Middle frontal gyrus (tissue), 1 donor: ENCODE measurements at regions not wholly inside any gene's neighbourhood (a gene's known extent, or its start where the extent isn't known, plus 50 kb on each side); places are given as distances from the start of the nearest gene placed in this dataset.

Source experiments
- DNase-seq: peaks from one replicate; pipeline ENCODE4 v3.0.0-alpha.2; 2015; ENCODE audit warnings: low spot score; ENCODE audit errors: extremely low spot score

GRCh38 chr13:76378767-76379166, 507.4 kb downstream of the KCTD12 start:
- no peak for DNase-seq

- DNase-seq: no peak
These were observed 522.4 kb downstream of the KCTD12 start for GRCh38 chr13:76363682-76364289.

GRCh38 chr13:76361868-76362267, 524.3 kb downstream of the KCTD12 start:
- no peak for DNase-seq

GRCh38 chr13:76351541-76352229, 534.5 kb downstream of the KCTD12 start:
- DNase-seq: no peak

- no peak for DNase-seq
These were observed 535.8 kb downstream of the KCTD12 start for GRCh38 chr13:76350399-76350798.

- DNase-seq: no peak
These were observed 536.5 kb downstream of the KCTD12 start for GRCh38 chr13:76349700-76350099.

- no peak for DNase-seq
These were observed 546.6 kb downstream of the KCTD12 start for GRCh38 chr13:76339649-76340048.

- no peak for DNase-seq
These were observed 548.2 kb downstream of the KCTD12 start for GRCh38 chr13:76338003-76338402.

GRCh38 chr13:76336889-76337844, 549.0 kb downstream of the KCTD12 start:
- DNase-seq: no peak

- no peak for DNase-seq
These were observed 550.7 kb downstream of the KCTD12 start for GRCh38 chr13:76335463-76335862.

- no peak for DNase-seq
These were observed 554.1 kb downstream of the KCTD12 start for GRCh38 chr13:76331943-76332712.

- DNase-seq: no peak
These were observed 555.4 kb downstream of the KCTD12 start for GRCh38 chr13:76330761-76331160.

- no peak for DNase-seq
These were observed 556.2 kb downstream of the KCTD12 start for GRCh38 chr13:76329866-76330580.

GRCh38 chr13:76329004-76329403, 557.2 kb downstream of the KCTD12 start:
- no peak for DNase-seq

- no peak for DNase-seq
These were observed 559.9 kb downstream of the KCTD12 start for GRCh38 chr13:76326343-76326742.

GRCh38 chr13:76319921-76320320, 566.3 kb downstream of the KCTD12 start:
- no peak for DNase-seq

GRCh38 chr13:76316998-76317527, 569.1 kb downstream of the KCTD12 start:
- DNase-seq: no peak

- no peak for DNase-seq
These were observed 571.7 kb downstream of the KCTD12 start for GRCh38 chr13:76314495-76314894.

- DNase-seq: no peak
These were observed 579.1 kb downstream of the KCTD12 start for GRCh38 chr13:76307142-76307541.

- no peak for DNase-seq
These were observed 585.5 kb downstream of the KCTD12 start for GRCh38 chr13:76300688-76301087.
